ACHN (cell line): ENCODE measurements at regions not wholly inside any gene's neighbourhood (a gene's known extent, or its start where the extent isn't known, plus 50 kb on each side); places are given as distances from the start of the nearest gene placed in this dataset.

Experiments
- DNase-seq: peaks from one replicate; pipeline ENCODE4 v3.0.0-alpha.2; 2015
- in situ Hi-C: cut with HindIII; loops from 2 replicates; pipeline ENCODE4 v1.10.0; 2017; ENCODE audit warnings: low sequenced_read_pairs, low pct_ligation_motif_present, low pct_unique_long_range_greater_than_20kb

DNA sequence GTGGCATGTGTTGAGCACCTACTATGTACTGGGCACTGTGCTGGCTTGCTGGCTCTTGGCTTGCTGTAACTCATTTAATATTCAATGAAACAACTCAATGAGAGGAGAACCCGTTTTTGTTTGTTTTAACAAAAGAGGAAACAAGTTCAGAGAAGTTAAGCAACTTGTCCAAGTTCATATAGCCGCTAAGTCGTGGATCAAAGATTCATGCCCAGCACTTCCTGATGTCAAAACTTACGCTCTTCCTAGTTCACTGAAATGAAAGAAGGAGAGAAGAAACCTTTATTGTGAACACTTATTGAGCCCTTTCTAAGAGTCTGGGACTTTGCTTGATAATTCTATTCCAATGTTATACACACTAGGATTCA, 475.9 kb downstream of the PTPRU start:
- in situ Hi-C loops = no loop called here
- no peak for DNase-seq

DNA sequence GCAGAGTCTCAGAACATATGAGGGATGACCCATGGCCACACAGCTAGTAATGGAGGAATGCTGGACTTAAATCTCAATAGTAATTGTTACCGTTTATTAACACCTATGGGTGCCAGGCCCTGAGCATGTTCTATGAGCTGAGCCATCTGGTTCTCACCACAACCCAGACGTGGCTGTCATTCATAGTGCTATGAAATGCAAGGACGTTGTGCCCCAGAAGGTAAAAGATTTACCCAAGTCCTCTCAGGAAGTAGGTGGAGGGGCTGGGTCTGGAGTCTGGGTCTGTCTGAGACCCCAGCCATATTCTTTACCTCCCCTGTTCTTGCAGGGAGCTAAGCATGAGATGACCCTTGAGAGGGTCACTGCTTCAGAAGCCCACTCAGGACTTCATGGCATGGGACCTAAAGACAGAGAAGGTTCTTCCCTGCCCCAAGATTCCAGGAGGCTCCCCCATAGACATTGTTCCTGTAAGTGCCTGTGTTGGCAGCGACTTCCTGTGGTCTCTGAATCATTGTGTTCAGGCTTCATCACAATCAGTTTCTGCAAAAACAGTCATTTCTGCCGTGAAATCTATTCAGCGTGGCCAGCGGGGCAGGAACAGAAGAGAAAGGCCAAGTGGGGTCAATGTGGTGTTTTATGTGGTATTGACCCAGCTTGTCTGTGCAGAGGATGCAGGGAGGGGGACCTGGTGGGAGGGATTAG, 475.4 kb downstream of the PTPRU start:
- peak; percentile 78 for DNase-seq
- in situ Hi-C loops = no loop called here

DNA sequence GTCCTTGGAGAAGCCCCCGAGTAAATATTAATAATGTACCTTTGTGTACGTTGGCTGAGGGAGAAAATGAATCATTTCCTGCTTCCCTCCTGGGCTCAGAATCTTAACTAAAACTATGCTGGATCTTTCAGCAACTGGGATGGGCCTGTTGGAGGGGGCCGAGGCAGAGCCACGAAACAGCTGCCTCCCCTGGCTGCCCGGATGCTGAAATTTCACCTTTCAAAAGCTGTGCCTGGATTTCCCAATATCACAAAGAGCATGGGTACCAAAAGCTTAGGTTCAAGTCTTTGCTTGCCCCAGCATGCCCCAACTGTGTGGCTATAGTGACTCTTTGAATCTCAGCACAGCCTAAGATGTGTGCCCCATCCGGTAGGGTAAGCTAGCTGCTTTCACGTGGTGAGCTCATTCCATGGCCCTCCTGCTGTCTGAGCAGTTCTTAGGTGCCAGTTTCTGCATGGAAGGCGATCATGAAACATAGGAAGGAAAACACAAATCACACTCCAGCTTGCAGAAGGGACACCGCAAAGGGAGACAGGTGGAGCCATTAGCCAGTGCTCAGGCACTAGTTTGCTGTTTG, 473.5 kb downstream of the PTPRU start:
- in situ Hi-C loops = no loop called here
- DNase-seq = peak; percentile 55

DNA sequence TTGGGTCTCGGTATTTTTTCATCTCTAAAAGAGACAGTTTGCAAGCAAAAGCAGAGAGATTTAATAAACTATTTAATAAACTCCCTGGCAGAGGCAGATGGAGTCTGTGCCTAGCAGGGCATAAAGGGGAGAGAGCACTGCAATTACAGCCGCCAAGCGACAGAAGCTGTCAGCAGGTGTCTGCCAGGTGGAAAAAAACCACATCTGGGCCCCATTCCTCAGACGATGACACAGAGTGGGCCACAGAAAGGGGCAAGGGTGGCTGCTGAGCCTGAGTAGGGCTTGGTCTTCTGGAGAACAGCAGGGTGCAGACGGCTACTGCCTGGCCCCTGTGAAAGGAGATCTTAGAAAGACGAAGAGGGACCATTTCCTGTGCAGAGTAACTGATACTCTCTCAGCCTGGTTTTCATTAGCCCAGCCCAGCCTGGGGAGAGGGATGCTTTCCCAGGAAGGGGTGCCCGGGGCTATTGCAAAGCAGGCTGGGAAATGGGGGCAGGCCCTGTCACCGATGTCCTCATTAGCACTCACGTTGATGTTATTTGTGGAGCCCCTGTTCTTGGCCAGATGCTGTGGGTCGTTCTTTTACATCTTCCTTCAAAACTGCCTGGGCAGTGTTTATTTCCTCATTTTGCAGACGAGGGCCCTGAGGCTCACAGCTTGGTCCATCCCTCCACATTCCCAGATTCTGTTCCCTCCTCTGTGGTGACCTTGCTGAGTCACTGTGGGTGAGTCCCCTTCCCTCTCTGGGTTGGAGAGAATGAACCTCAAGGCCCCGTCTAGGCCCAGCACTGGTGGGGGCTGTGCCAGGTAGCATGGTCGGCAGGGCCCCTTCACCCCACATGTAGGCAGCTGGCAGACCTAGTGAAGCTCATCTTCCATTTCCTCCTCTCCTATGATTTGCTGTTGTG, 472.7 kb downstream of the PTPRU start:
- DNase-seq = peak; percentile 61
- in situ Hi-C loops = no loop called here

DNA sequence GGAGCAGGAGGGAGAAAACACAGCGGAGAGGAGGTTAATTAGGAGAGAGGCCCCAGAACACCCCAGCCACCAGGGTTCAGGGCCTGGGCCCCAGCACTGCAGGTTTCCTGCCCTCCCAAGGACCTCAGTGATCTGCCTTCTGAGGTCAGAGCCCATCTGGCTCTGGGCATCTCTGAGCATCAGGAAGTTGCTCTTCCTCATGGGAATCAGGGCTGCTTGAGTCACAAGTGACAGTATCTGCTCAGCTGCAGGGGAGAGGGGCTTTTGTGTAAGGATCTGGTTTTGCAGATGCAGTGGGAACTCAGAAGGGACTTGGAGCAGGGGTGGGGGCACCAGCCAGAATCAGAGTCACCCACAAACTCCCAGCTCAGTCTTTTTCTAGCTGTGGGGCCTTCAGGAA, 472.1 kb downstream of the PTPRU start:
- DNase-seq = no peak
- in situ Hi-C loops = no loop called here

DNA sequence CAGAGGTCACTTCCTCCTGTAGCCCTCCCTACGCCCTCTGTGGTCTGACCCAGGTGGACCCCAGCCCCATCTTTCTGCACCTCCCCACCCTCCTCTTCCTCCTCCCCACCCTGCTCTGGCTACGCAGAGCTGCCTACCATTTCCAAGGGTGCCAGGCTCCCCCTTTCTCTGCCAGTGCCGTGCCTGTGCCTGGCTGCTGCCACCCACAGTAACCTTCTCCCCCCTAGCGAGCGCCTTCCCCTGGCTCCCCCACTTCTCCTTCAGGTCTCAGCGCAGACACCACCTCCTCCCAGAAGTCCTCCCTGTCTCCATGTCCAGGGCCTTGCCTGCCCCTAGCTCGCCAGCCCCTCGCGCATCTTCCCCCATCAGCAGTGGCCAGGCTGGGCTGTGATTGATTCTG, 471.5 kb downstream of the PTPRU start:
- in situ Hi-C loops = no loop called here
- no peak for DNase-seq

DNA sequence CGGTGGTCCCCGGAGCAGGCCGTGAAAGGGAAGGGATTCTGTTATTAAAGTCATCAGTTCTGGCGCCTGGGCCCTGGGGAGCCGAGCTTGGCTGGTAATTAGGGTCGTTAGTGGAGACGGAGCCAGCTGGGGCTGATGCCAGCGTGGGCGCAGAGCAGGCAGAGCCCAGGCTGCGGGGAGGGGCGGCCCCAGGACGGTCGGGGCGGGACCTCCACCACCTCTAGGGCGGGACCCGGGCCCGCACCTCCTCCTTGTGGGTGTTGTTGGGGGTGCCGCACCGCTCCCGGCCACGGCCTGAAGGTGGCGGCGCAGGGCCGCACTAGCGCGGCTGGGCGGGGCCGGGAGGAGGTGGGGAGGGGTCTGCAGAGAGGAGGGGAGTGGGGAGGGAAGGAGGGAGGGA, 470.6 kb downstream of the PTPRU start:
- peak; percentile 77 for DNase-seq
- in situ Hi-C loops = no loop called here

DNA sequence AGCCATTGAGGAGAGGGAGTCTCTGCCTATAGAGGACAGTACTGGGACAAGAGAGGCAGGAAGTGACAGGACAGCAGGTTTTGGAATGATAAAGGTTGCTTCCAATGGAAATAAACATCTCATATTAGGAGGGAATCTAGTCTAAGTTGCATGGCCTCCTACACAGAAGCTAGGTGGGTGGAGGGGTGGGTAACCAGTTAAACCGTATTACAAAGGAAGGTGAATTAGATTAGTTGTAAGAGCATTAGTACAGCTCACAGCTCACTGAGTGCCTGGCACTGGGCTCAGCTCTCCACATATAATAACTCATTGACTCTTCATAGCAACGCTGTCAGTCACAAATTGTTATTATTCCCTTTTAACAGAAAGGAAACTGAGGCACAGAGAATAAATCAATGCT, 468.1 kb downstream of the PTPRU start:
- DNase-seq = no peak
- in situ Hi-C loops = no loop called here

DNA sequence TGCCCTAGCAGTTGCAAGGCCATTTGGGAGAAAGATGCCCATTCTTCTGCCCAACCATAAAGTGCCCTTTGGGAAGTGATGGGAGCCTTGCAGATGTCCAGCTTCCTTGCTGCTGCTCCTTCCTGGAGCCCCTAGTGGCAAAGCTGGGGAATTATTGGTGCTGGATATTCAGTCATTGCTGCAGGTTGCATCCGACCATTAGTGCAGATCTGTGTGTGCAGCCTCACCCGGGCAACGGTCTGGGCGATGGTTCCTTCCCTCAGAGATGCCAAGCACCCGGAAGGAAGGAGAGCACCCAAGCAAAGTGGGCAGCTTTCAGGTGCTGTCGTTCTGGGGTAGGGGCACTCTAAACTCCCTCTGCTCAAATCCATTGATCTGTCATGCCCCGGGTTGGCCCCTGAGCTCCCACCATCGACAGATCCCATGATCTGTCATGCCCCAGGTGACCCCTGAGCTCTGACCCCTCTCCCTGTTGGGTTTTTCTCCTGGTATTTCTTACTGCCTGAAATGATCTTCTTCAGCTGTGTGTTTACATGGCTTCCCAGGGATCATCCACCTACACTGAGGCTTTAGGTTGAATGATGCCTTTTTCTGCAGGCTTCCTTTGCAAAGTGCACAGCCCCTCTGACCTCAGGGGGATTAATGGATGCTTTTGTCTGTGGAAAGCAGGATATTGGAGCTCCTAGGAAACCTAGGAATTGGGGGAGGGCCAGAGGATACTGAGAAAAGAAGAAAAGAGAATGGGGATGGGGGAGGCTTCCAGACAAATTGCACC, 467.5 kb downstream of the PTPRU start:
- in situ Hi-C loops = no loop called here
- DNase-seq = peak; percentile 57

DNA sequence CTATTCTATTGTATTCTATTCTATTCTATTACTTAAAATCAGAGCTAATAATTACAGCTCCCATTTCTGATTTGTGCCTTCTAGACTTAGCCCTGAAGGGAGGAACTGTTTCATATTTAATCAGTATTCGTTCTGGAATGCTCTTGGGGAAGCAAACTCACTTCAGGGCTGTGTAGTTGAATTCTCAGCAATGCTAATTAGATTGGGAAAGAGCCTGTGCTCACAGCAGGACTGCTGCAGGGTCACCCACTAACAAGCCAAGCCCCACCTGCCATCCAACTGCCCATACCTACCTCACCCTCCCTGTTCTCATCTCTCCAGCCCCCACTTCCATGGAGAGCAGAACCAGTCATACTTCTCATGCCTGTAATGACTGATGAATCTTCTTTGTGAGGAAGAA, 464.2 kb downstream of the PTPRU start:
- in situ Hi-C loops = no loop called here
- no peak for DNase-seq

DNA sequence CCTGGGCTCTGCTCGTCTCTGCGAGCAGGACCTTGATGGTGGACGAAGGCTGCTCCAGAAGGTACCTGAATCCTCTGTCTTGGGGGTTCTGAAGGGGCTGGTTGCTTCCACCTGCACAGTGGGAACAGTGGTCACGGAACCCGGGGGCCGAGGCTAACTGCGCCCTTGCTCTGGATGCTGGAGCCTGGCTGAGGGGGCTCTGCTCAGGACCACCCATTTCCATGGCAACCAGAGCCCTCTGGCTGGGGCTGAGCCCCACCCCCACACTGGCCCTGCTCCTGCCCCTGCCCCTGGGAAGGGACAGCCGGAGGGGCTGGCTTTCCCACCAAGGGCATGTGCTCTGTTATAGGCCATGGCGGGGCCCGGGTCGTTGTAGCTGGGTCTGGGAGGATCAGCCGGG, 462.3 kb downstream of the PTPRU start:
- DNase-seq = no peak
- in situ Hi-C loops = no loop called here

DNA sequence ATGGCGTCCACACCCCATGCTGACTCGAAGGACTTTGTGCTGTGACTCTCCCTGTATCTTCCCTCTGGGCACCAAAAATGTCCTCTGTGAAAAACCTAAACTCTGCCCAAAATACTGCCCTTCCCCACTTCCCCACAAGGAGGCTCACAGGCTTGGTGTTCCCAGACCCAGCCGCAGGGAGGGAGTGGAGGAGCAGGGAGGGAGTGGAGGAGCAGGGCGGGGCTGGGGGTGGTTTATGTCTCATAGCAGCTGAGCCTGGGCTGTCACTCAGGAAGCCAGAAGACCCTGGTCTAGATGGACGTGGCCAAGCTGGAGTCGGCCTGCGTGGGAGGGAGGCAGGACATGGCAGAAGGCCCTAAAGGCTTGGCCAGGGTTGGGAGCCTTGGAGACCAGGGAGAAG, 461.7 kb downstream of the PTPRU start:
- peak; percentile 51 for DNase-seq
- in situ Hi-C loops = no loop called here

DNA sequence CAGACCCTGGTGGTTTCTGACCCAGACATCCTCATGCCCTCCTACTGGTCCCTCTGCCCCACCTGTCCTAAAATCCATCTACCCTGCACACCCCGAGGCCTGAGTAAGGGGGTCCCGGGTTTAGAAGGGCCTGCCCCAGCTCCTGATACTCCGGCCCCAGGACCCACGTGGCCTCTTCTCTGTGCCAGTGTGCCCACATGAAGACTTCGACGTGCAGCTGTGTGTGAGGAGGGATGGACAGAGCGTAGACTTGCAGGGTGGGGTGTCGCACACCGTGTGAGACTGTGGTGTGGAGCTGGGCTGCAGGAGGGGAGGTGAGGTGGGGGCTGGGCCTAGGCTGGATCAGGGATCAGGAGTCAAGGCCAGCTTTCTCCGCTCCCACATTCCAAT, 461.1 kb downstream of the PTPRU start:
- in situ Hi-C loops = no loop called here
- no peak for DNase-seq

DNA sequence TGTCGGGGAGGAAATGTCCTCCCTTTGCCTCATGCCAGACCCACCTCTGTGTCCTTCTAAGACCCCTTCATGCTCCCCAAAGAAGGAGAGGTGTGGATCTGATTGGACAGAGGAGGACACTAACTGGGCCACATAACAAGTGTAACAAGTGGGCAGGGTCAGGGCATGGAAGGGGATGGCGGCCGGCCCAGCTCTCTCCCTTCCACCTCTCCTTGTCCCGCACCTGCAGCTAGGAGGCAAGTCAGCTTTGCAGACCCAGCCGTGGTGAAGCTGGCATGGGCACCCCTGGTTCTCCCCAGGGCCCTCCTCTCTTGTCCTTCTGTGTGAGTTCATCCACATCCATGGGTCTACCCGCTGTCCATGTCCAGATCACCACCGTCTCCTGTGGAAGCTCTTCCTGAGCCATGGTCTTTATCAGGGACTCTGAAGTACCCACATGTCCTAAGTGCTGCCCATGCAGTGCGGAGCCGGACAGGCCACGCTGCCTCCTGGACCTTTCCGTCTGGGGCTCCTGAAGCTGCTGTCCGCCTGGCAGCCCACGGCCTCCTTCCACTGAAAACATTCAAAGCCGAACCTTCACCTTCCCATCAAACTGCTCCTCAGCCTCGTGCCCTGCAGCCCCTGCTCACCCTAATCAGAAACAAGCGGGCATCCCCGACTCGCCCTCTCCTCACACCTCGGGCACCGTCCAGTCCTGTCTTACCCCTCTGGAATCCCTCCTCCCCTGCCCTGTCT, 460.5 kb downstream of the PTPRU start:
- in situ Hi-C loops = no loop called here
- DNase-seq = no peak

DNA sequence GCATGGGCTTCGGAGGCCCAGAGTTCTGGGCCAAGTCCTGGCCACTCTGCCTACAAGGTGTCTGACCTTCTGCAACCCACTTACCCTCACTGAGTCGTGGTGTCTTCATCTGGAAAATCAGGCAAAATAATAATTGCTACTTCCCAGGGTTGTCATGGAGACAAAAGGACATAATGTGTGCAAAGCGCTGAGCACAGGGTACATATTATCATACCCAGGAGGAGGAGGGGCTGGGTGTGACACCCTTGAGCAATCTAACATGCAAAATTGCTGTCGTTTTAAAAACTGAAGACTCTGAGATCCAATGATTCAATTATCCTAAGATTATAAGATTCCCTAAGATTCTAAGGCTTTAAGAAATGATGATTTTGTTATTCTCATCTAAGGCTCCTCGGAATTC, 459.5 kb downstream of the PTPRU start:
- DNase-seq = no peak
- in situ Hi-C loops = no loop called here

DNA sequence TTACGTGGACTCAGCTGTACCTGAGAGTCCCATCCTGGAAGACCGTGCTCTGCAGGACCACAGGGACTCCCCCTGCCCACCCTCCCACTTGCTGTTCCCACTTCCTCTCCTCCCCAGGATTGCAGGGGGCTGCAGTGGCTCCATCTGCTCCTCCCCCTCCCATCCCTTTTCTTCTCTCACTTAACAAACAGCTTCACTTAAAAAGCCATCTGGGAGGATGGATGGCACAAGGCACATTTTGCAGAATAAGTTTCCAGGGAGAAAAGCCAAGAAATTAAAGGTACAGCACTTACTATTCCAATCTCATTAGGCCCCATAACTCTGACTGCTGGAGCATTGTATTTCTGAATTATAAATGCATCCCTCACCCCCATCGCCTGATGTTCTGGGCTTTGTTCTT, 458.7 kb downstream of the PTPRU start:
- no peak for DNase-seq
- in situ Hi-C loops = no loop called here

DNA sequence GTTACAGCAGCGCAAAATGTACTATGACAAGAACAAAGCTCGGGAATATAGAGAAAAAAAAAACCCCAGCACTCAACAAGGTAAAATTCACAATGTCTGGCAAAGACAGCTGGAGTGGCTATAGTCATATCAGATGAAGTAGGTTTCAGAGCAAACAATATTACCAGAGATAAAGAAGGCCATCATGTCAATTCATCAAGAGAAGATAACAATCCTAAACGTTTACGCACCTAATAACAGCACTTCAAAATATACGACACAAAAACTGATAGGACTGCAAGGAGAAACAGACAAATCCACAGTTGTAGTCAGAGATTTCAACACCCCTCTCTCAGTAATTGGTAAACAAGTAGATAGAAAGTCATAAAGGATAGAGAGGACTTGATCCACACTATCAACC, 455.2 kb downstream of the PTPRU start:
- in situ Hi-C loops = no loop called here
- no peak for DNase-seq

DNA sequence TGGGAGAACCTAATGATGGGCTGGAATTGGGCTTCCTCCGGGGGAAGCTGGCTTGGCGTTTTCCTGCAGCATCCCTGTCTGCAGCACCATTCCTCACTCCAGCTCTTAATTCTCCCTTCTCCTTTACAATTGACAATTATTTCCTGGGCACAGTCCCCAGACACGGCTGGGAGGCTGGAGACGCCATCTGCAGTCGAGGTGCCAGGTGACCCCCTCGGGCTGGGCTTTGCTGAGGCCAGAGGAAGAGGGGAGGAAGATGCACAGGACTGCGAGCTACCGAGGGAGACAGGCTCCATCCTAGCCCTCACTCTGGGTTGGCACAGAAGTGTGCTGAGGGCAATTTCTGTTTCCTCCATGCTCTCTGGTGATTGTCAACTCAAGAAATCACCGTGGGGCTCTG, 453.8 kb downstream of the PTPRU start:
- no peak for DNase-seq
- in situ Hi-C loops = no loop called here
